ENCODE measurements at regions not wholly inside any gene's neighbourhood (a gene's known extent, or its start where the extent isn't known, plus 50 kb on each side); places are given as distances from the start of the nearest gene placed in this dataset.

GRCh38 chr2:180621941-180622918 lies 358.2 kb upstream of the UBE2E3 start:
- DNase-seq (no peak), ATAC-seq (no peak)
- Histone ChIP-seq H3K36me3 (no peaks in the 10 kb centered on the region), H3K27ac (no peak overlapping the region), H3K27me3 (no peaks in the 10 kb centered on the region), H3K9me3 (no peaks in the 10 kb centered on the region), H3K4me3 (no peak overlapping the region), H3K4me1 (no peaks in the 10 kb centered on the region)
- TF ChIP-seq, protein P1, sequence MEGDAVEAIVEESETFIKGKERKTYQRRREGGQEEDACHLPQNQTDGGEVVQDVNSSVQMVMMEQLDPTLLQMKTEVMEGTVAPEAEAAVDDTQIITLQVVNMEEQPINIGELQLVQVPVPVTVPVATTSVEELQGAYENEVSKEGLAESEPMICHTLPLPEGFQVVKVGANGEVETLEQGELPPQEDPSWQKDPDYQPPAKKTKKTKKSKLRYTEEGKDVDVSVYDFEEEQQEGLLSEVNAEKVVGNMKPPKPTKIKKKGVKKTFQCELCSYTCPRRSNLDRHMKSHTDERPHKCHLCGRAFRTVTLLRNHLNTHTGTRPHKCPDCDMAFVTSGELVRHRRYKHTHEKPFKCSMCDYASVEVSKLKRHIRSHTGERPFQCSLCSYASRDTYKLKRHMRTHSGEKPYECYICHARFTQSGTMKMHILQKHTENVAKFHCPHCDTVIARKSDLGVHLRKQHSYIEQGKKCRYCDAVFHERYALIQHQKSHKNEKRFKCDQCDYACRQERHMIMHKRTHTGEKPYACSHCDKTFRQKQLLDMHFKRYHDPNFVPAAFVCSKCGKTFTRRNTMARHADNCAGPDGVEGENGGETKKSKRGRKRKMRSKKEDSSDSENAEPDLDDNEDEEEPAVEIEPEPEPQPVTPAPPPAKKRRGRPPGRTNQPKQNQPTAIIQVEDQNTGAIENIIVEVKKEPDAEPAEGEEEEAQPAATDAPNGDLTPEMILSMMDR (IDR thresholded peaks at IDR 0.05): no peak
- intact Hi-C loops (cut with DNase I): no loop called here
- 46% methylated on average over 3 of the region's 3 CpGs for WGBS (ENCODE audit: insufficient coverage, low coverage, low lambda C conversion rate, missing lambda C conversion rate)

DNA sequence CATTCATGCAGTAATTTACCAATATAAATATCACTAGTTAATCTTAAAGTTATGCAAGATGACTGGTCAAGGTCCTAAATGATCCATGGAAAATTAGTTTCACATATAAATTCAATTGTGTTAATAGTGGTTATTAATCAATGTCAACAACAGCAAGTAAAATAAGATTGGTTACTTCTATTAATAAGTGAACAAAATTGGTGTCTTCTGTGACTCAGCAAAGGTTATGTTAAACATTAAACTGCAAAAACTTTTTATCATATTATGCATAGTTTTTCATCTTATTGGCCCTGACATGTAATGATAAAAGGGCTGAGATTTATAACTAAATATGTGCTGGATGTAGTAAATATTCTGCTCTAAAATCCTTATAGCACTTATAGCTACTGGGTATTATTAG lies 359.0 kb upstream of the UBE2E3 start:
- H3K27ac ChIP-seq: no peak overlapping the region
- no peaks in the 10 kb centered on the region for H3K9me3 ChIP-seq
- H3K4me1 ChIP-seq: no peaks in the 10 kb centered on the region
- H3K36me3 ChIP-seq: no peaks in the 10 kb centered on the region
- no peak overlapping the region for H3K4me3 ChIP-seq
- intact Hi-C loops (cut with DNase I): no loop called here
- no peaks in the 10 kb centered on the region for H3K27me3 ChIP-seq
- TF ChIP-seq POLR2A (IDR thresholded peaks at IDR 0.05): no peak
- TF ChIP-seq, protein P1 (IDR thresholded peaks at IDR 0.05): no peak
- DNase-seq (no peak), ATAC-seq (no peak)

GRCh38 chr2:180618570-180618969 lies 361.8 kb upstream of the UBE2E3 start:
- no peak for TF ChIP-seq POLR2A (IDR thresholded peaks at IDR 0.05)
- TF ChIP-seq, protein P1 (IDR thresholded peaks at IDR 0.05): no peak
- Histone ChIP-seq H3K27ac (no peak overlapping the region), H3K4me1 (no peaks in the 10 kb centered on the region), H3K36me3 (no peaks in the 10 kb centered on the region), H3K4me3 (no peak overlapping the region), H3K9me3 (no peaks in the 10 kb centered on the region), H3K27me3 (no peaks in the 10 kb centered on the region)
- ATAC-seq (no peak), DNase-seq (no peak)
- intact Hi-C loops (cut with DNase I): no loop called here
- 62% methylated on average over 4 of the region's 5 CpGs for WGBS (ENCODE audit: insufficient coverage, low coverage, low lambda C conversion rate, missing lambda C conversion rate)

- DNase-seq (no peak), ATAC-seq (no peak)
- TF ChIP-seq POLR2A (IDR thresholded peaks at IDR 0.05): no peak
- TF ChIP-seq, protein P1 (IDR thresholded peaks at IDR 0.05): no peak
- 68% methylated on average over 2 of the region's 2 CpGs for WGBS (ENCODE audit: insufficient coverage, low coverage, low lambda C conversion rate, missing lambda C conversion rate)
- Histone ChIP-seq H3K27me3 (no peaks in the 10 kb centered on the region), H3K4me3 (no peak overlapping the region), H3K4me1 (no peaks in the 10 kb centered on the region), H3K27ac (no peak overlapping the region), H3K9me3 (no peaks in the 10 kb centered on the region), H3K36me3 (no peaks in the 10 kb centered on the region)
- intact Hi-C loops (cut with DNase I): no loop called here
These were observed 365.6 kb upstream of the UBE2E3 start for GRCh38 chr2:180614776-180615175.

Measured in right lobe of liver (tissue), 6 donors.